8988T (cell line): ENCODE measurements at regions not wholly inside any gene's neighbourhood (a gene's known extent, or its start where the extent isn't known, plus 50 kb on each side); places are given as distances from the start of the nearest gene placed in this dataset.

Source experiments
- DNase-seq: peaks from one replicate; pipeline ENCODE4 v3.0.0; 2011

DNA sequence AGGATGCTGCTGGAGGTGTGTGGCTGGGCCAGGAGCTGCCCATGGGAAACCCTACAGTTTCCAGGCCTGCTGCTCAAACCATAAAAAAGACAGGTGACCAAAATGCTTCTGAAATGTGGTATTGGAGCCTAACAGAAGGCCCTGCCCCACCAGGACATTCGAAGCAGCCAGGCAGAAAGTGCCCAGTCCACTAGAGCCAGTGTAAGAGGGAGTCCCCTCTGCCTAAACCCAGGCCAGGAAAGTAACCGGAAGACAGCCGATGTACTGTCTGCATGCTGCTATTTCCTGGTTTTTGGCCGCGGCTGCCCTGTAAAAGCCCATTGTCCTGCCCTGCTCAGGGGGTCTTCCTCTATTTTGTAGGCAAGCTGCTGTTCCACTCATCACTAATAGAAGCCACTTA, 150.7 kb upstream of the IRX2 start:
- DNase-seq, result no peak

DNA sequence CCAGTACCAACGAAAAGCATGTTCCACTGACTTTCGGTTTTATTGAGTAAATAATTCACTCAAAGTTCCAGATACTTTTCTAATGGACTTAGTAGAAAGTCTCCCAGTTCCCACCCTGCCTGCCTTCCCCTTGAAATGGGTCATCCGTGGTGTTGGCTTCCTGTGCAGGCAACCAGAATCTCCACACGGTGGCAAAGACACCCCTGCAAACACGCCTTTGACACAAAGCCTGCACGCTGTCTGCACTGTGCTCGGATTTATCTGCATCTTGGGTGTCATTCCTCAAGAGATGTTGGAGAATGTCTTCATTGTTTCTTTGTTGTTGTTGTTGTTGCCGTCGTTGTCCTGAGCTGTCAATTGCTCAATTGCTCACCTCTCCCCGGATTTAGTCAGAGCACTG, 150.0 kb upstream of the IRX2 start:
- no peak for DNase-seq

DNA sequence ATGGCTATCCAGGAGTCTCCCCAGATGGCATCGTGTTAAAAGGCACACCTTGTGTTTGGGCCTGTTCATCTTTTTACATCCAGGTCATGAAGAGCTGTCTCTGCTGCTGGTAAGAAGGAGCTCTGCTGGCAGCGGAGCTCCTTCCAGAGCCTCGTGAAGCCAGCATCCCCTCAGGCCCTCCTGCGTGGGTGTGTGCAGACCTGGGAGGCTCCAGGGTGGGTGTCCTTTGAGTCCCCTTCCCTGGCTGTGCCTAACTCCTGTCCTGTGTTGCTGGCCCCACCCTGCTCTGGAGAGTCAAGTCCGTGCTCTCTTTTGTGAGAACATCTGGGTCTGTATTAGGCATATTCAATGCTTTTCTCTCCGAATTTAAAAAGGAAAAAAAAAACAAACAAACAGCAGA, 149.6 kb upstream of the IRX2 start:
- no peak for DNase-seq

DNA sequence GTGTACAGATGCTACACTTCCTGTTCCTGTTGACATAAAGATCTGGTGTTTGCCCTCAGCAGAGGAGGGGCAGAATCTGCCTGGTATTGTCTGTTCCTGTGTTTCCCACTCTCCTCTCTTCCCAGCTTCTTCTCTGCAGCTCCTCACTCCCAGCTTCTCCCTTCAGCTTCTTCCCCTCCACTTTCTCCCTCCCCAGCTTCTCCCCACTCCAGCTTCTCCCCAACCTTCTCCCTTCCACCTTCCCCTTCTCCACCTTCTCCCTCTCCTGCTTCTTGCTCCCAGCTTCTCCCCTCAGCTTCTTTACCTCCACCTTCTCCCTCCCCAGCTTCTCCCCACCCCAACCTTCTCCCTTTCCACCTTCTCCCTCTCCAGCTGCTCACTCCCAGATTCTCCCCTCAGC, 148.9 kb upstream of the IRX2 start:
- no peak for DNase-seq

DNA sequence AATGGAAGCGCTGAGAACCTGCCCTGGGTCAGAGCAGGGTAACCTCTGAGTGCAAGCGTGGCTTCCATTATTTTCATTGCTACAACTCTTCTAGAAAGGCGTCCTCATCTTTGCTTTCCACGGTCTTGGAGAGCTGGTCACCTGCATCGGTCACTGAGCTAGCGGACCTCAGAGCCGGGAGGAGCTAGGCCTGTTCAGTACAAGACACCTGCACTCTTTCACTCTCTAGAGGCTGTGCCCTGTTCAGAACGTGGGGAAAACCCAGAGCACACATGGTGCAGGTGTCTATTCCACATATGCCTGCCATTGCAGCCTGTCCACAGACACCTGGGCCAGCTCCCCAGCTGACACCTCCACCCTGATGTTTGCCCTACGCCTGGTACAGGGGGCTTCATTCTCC, 147.8 kb upstream of the IRX2 start:
- no peak for DNase-seq

DNA sequence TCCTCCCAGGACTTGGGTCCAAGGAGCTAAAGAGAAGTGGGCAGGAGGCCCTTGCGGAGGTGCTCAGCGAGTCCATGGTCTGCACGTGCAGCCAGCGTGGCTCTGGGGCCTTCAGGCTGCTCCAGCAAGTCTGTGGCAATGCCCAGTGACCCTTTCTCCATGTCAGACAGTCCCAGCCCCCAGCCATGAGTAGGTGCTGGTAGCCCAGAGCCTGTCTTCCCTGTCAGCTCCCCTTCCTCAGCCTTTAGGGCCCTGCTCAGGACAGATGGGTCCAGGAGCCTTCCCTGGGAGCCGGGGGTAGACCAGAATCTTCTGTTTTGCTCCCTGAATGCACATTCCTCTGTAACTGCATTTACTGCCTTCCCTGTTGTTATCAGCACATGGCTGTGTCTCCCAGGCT, 147.2 kb upstream of the IRX2 start:
- no peak for DNase-seq

DNA sequence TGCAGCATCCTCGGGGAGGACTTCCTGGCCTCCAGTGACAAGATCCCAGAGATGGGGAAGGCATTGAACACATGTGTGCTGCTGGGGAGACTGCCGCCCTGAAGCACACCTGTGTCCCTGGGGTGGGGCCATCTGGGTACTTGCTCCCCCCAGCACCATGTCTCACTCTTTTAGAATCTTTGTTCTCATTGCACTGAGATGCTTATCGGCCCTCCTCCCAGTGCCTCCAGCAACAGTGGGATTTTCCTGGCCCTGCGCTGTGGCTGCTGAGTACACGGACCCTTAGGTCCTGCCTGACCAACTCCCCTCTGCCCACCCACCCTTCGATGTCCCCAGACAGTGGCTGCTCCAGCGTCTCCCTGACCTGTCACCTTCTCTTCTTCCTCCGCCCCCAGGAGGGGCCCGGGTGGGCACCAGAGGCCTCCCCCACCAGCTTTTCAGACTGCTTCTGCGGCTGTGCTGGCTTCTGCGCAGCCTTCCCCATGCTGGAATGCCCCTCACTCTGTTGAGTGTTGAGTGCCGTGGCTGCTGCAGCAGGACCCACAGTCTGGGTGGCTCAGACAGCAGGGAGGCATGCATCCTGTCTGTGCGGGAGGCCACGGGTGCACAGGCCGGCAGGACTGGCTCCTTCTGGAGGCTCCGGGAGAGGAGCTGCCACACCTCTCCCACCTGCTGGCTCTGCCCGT, 145.9 kb upstream of the IRX2 start:
- no peak for DNase-seq

DNA sequence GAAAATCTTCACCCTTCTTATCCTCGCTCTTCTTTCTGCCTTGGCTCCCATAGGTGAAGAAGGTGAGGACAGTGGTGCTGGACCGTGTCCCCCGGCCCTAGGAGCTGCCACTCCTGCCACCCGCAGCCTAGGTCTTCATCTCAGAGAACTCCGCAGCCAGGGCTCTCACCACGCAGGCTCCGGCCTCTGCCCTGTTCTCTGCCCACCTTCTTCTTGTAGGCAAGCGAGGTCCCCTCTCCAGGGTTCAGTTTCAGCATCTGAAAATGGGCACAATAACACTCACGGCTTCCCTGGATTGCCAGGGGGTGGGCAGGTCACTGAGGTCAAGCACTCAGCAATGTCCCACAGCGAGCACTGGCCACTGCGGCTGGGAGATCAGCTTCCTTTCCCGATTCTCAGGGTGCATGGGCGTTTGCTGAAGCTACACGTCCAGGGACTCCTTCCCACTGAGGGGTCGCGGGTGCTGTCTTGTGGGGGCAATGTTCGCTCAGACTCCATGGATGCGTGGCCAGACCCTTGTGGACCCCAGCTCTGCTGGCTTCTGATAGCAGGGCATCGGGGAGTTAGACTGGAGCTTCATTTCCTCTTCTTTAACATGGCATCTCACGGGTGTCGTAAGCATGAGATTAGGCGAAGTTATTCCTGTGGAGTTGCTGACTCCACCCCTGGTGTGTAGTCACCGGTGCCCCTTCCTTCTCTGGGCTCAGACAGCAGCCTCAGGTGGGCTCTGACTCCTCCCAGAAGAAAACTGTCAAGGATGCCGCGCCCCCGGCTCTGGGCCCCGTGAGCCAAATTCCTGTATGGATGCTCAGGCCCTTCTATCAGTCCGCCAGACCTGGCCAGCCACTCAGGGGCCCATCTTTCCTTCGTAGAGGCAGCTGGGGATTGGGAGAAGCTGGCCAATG, 145.1 kb upstream of the IRX2 start:
- DNase-seq, result no peak

DNA sequence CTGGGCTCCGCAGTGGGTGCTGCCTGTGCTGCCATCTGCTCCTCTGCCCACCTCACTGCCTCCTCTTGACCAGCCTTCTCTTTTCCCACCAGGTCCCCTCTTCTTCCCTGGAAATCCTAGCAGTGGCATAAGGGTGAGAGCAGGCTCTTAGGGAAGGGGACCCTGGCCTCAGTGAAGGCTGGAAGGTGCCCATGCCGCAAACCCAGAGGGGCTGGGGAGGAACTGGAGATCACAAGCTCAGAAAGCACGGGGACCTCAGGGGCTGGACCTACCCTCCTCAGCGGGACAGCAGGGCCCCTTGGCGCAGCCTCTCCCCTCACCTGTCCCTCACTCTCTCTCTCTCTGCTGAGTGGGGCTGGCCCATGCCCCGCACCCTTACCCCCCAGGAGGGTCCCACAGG, 144.4 kb upstream of the IRX2 start:
- DNase-seq, result no peak

DNA sequence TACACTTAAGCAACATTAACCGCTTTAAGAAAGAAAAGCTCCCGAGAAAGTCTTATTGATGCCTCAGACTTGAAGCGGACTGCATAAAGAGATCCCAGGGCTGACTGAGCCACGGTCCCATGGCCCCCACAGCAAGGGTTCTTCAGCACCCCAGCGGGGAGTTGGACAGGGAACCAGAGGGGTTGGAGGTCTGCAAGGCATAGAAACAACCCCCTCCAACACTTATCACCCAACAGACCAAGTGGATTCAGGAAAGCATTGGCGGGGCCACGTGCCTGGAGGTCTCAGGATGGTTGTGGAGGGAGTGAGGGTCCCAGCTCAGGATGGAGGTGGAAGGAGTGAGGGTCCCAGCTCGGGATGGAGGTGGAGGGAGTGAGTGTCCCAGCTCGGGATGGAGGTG, 143.7 kb upstream of the IRX2 start:
- DNase-seq, result no peak

DNA sequence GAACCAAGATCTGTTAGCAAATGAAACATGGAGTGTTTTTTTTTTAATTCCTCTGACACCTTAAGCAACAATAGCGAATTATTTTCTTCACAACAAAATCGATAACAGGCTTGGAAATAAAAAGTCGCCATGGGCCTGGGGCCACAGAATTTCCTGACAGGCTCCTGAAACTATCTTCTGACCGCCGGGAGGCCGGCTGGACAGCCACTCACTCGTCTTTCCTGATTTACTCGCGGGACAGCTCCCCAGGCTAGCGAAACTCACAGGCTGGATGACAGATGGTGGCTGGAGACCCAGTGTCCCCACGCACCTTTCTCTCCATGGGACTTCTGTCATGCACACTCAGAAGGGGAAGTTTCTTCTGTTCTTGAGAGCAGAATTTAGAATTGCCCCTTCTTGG, 143.3 kb upstream of the IRX2 start:
- DNase-seq, result no peak

DNA sequence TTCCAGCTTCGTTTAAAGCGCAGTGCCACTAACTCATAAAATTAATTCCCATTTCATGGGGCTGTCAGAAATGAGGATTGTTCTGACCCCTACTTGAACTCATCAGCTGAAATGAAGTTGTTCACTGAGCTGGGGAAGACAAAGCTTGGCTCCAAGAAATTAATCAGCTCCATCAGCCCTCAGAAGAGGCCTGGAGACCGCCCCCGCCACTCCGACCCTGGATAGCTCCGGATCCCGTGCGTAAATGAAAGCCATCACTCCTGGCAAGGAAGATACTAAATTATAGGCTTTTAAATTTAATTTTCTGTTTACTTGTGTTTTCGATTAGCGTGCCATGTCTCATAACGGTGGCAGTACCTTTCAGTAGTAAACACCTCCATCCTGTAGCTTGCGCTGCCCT, 142.8 kb upstream of the IRX2 start:
- DNase-seq, result no peak

DNA sequence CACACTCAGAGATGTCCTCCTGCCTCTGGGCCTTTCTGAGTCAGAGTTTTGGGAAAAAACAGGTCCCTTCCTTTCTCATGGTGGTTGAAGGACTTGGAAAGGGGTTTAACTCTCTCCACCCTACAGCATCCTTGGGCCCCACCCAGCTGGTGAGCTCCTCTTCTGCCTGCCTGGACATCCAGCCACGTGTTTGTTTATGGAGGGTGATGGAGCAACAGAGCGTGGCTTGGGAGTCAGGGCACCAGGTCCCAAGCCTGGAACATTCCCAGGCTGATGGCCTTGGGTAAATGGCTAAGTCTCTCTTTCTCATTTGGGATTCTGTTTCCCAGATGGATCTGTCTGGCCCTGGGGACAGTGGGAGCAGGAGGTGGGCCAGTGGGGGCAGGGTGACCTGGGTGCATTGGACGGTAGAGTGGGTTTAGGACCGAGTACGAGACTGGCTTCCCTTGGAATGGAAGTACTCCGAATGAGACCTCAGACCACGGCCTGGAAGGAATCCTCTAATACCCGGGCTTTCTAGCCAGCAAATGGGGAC, 141.1 kb upstream of the IRX2 start:
- no peak for DNase-seq

DNA sequence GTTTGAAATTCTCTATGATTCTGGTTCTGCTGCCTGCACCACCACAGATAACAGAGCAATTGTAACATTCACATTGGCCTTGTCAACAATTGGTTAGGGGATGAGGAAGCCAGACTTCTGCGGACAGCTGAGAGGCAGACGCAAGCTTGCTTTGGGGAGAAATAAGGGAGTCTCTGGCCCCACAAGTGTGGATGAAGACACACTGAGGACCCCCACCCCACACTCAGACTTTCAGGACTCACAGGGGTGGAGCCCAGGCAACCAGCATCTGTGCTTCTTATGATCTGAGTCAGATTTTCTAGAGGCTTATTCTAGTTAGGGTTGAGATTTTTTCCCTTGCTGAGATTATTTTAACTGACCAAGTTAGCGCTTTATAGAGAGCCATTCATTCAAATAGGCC, 140.3 kb upstream of the IRX2 start:
- no peak for DNase-seq

DNA sequence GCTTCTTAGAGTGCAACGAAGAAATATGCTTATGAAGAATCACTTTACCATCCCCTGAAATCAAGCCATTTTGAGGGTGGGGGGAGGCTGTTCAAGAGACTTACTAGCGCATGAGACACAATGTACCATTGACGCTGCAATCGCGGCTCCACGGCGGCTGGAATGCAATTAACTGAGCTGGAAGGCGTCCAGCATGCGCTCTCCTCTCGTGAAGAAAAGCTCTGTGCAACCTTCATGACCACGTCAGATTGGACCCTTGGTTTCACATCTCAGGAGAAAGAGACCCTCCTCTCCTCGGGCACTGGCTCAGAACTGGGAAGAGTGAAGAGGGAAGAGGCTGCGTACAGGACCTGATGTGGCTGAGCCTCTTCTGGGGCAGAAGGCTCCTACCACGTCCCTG, 138.5 kb upstream of the IRX2 start:
- no peak for DNase-seq

DNA sequence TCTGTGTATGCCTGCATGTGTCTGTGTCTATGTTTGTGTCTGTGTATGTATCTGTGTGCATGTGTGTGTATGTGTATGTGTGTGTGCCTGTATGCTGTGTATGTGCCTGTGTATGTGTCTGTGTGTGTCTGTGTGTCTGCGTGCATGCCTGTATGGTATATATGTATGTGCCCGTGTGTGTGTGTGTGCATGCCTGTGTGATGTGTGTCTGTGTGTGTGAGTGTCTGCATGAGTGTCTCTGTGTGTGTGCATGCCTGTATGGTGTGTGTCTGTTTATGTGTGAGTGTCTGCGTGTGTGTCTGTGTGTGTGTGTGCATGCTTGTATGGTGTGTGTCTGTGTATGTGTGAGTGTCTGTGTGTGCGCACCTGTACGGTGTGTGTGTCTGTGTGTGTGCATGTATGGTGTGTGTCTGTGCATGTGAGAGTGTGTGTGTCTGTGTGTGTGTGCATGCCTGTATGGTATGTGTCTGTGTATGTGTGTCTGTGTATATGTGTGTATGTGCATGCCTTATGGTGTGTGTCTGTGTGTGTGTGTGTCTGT, 137.1 kb upstream of the IRX2 start:
- no peak for DNase-seq

DNA sequence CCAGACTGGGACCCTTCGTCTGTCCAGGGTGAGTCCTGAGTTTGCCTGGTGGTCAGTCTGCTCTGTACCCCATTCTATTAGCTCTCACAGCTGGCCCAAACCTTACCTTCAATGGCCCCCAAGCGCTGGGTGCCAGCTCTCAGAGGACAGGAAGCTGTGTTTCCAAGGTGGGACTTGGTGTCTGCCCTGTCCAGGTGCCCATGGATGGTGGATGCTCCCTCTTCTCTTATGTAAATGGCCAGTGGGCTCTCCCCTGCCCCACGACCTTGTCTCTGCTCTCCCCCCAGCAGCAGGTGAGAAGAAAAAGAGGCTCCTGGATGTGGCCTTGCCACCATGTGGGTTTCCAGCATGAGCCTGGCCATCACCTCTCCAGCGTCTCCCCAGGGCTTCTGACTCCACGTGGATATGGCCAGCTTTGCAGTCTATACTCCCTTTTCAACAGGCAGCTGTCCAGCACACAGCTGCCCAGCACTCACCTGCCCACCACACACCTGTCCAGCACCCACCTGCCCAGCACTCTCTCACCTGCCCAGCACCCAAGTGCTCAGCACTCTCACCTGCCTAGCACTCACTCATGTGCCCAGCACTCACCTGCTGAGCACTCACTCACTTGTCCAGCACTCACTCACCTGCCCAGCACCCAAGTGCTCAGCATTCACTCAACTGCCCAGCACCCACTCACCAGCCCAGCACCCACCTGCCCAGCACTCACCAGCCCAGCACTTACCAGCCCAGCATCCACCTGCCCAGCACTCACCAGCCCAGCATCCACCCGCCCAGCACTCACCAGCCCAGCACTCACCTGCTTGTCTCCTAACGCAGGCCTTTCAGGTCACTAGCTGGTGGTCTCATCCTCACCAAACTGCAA, 136.2 kb upstream of the IRX2 start:
- DNase-seq, result no peak

DNA sequence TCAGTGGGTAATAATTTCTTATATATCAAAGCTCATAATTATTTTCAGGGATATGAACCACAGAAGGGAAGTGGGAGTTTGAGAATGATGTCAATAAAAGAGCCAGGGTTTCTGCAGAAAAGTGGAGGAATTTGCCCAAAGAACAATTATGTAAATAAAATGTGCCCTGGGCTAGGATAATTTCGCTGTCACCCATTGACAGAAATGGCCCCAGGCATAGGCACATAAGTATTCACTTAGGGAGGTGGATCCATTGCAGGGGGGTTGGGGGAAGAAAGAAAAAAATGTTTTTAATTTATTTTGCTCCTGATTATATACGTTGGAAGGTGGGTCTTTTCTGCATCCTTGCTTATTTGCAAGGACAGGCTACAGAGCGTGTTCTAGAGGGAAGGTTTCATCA, 135.1 kb upstream of the IRX2 start:
- no peak for DNase-seq

DNA sequence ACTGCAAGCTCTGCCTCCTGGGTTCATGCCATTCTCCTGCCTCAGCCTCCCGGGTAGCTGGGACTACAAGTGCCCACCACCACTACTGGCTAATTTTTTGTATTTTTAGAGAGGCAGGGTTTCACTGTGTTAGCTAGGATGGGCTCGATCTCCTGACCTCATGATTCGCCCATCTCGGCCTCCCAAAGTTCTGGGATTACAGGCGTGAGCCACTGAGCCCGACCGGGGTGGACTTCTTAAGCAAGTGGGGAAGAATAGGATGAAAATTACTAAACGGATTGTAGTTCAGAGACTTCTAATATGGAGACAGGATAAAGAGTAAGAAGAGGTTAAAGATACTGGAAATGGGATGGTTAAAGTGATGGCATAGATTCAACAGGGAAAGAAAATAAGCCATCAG, 132.3 kb upstream of the IRX2 start:
- no peak for DNase-seq

DNA sequence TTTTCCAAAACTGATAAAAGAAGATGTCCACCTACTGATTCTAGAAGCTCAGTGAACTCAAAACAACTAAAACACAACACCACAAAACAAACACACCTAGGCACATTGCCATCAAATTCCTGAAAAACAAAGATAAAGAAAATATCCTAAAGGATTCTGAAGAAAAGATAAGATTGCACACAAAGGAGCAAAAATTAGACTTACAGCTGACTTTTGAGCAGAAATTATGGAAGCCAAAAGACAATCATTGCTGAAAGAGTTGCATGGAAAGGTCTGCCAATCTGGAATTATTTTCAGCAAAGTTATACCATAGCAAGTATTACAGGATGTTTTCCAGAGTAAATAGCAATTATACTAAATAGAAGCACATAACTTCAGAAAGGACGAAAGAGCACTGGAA, 128.2 kb upstream of the IRX2 start:
- DNase-seq, result no peak

DNA sequence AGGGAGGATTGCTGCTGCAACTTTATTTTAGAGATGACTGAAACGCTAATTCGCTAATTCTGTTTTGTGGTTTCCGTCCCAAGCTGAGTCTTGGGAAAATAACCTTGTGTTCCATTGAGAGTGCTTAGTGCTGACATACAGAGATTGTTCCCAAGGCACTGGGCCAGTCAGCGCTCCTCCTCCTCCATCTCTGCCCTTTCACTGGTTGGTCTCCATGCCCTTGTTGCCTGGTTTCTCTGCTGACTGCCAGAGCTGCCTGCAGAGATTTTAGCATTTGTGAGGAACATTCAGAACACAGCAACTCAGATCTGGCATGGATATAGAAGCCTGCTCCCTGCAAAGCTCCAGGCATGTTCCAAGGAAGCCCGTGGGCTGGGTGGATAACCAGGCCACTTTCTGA, 126.0 kb upstream of the IRX2 start:
- DNase-seq, result no peak

DNA sequence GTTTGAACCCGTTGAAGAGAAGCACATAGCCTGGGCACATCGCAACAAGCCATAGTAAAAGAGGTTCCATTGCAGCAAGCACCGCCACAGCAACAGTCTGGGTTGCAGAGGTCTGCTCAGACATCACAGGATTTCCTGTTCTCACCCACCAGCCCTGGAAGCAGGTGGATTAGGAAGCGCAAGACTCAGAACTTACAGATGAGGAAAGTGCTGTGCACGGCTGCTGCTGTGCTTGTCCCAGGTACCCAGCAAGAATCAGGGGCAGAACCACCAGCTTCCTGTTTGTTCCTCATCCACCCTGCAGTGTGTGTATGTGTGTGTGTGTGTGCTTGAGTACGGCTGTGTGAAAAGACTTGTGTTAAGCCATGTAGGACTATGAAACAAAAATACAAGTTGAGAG, 124.7 kb upstream of the IRX2 start:
- no peak for DNase-seq

DNA sequence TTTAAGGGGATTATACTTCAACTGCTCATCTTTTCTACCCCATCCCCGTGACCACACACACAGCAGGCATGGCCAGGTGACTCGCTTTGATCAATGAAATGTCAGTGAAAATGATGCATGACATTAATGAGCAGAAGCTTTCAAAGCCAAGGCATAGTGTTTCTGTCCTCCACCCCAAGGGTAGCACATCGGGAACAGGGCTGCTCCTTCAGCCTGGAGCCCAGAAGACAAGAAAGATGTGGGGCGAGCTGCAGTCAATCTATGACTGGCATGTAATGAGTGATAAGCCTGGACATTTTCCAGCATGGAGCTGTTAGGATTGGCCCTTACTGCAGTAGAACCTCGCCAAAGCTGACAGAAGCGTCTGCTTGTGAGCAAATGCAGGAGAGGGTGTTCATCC, 122.6 kb upstream of the IRX2 start:
- DNase-seq, result no peak
